ENCODE measurements at regions not wholly inside any gene's neighbourhood (a gene's known extent, or its start where the extent isn't known, plus 50 kb on each side); places are given as distances from the start of the nearest gene placed in this dataset.

DNA sequence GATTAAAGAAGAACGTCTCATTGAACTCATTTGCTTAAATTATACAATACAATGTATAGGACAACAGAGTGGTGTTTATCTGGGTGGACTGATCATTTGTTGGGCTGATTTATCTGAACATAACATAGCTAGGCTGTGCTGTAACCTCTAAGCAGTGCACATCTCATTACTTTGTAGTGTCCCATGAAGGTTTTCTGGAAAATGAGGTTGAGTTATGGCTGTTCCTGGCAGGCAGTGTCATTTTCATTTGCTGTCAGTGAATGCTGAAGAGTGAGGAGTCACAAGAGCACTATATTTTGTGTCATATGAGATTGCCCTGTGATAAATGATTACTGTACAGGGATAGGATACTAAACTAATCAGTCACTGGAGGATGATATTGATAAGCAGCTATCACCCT, 340.2 kb downstream of the HS3ST3B1 start:
- DNase-seq (ENCODE audit: missing footprints): no peak
- intact Hi-C loops (cut with DNase I): no loop called here
- no peak for ATAC-seq

GRCh38 chr17:14637260-14637659, 336.4 kb downstream of the HS3ST3B1 start:
- intact Hi-C loops (cut with DNase I): no loop called here
- ATAC-seq: no peak

DNA sequence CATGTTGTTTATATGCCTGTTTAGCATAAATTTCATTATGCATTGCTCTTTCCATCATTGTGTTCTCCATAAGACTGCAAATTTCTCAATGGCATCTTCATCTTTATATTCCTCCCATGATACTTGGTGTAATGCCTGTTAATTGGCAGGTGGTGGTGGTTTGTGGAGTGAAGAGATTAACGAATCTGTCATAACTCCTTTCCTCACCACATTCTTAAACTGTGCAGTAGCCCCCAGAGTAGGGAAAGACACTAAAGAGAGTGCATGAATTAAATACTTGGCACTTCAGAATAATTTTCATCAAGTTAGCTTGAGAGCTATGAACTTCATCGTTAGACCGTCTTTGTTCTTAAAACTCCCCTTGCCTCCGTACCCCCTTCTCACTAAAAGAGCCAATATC, 329.7 kb downstream of the HS3ST3B1 start:
- ATAC-seq (no peak), DNase-seq (ENCODE audit: missing footprints) (no peak)
- intact Hi-C loops (cut with DNase I): no loop called here

More at GRCh38 chr17:14637260-14637659, 336.4 kb downstream of the HS3ST3B1 start:
- no peak for DNase-seq (ENCODE audit: missing footprints)

DNA sequence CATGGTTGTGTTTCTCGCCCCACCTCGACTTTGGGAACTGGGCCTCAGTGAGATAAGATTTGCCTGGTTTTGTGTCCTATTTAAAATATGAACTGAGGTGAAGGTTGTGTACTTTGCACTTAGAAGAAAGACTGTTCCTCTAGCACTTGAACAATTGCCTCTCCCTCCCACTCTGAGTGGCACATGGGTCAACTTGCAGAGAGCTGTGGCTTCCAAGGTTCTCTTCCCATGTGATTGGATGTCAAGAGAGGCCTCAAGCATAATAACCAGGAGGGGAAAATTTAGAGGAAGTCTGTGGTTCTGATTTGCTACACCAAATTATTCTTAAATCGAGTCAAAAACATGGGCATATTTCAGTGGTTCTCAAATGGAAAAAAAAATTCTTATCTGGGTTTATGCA, 329.2 kb downstream of the HS3ST3B1 start:
- intact Hi-C loops (cut with DNase I): no loop called here
- no peak for DNase-seq (ENCODE audit: missing footprints)

GRCh38 chr17:14622615-14623101, 321.8 kb downstream of the HS3ST3B1 start:
- ATAC-seq: no peak
- intact Hi-C loops (cut with DNase I): no loop called here
- DNase-seq (ENCODE audit: missing footprints): no peak

More for the DNA sequence above, 329.2 kb downstream of the HS3ST3B1 start:
- ATAC-seq: no peak

DNA sequence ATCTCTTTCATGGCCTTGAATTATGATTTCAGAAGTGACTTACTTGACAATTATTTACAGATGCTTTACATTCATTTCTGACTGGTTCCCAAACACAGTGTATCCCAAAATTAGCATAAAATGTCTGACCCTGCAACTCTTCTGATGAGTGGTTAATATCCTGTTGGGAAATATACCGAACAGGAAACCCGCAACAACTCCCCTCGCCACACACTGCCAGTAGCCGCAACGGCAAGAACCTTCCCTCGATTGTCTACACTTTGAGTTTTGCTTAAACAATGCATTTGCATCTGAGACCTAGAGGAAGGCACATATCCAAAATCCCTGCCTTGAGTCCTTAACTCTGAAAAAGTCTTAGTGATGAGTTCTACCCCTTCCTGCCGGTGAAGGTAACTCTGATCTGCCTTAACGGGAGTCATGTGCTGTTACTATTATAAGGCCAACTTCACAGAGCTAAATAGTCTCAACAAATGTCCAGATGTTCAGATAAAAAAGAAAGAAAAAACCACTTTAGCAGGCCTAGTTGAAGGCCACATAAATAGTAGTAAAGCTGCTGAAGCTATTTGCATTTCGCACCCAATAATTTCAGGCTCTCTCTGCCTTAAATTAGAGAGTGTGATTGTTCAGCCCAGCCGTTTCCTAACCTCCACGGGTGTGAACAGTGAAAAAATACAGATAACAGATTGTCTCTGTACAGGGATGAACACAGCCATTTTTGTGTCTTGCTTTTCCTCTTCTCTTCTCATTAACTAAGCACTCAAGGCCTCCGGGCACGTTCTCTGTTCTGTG, 321.1 kb downstream of the HS3ST3B1 start:
- ATAC-seq: no peak

GRCh38 chr17:14619821-14620220, 318.9 kb downstream of the HS3ST3B1 start:
- ATAC-seq (no peak), DNase-seq (ENCODE audit: missing footprints) (no peak)
- intact Hi-C loops (cut with DNase I): no loop called here

More for the DNA sequence above, 321.1 kb downstream of the HS3ST3B1 start:
- DNase-seq (ENCODE audit: missing footprints): no peak
- intact Hi-C loops (cut with DNase I): no loop called here

GRCh38 chr17:14616528-14616927, 315.6 kb downstream of the HS3ST3B1 start:
- no peak for ATAC-seq
- intact Hi-C loops (cut with DNase I): no loop called here
- no peak for DNase-seq (ENCODE audit: missing footprints)

GRCh38 chr17:14605267-14605599, 304.4 kb downstream of the HS3ST3B1 start:
- peak; percentile 79 for ATAC-seq
- intact Hi-C loops (cut with DNase I): no loop called here
- DNase-seq (ENCODE audit: missing footprints): peak; percentile 57

DNA sequence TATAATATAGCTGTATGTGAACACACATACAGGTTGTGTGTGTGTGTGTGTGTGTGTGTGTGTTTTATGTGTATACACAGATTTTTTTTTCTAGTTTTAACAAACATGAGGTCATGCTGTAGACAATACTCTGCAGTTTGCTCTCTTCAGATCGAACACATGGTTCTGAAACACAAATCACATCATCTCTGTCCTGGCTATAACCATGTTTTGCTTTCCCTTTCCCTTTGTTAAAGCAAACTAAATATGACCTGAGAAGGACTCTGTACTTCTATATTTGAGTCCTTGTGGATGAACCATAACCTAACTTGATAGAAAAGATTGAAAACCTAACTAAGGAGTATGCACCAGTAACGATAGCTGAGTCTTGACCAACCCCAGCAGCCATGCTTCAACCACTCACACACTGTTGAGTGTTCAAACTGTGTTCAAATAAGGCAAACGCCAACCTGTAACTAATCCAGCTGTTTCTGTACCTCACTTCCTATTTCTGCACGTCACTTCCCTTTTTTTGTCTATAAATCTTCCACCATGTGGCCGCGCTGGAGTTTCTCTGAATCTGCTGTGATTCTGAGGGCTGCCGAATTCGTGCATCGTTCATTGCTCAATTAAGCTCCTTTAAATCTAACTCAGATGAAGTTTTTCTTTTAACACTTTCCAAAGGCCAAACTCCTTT, 303.8 kb downstream of the HS3ST3B1 start:
- DNase-seq (ENCODE audit: missing footprints) (no peak), ATAC-seq (no peak)
- intact Hi-C loops (cut with DNase I): no loop called here

DNA sequence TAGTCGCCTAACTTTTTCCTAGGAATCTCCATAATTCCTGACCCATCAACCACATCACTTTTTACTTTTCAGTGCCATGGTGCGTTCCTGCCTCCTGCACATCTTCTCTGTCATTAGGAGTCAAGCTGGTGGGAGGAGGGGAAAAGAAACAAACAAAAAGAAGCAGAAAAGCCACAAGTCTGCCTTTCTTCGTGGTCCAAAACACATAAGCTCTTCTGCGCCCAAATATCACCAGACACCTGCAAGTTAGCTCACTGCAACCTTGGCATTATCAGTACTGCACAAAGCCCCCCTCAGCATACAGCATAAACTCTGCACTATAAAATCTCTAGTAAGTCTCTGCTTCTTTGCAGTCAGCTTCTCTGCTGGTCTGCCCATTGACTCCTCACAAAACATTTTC, 295.3 kb downstream of the HS3ST3B1 start:
- no peak for DNase-seq (ENCODE audit: missing footprints)
- no peak for ATAC-seq
- intact Hi-C loops (cut with DNase I): no loop called here

DNA sequence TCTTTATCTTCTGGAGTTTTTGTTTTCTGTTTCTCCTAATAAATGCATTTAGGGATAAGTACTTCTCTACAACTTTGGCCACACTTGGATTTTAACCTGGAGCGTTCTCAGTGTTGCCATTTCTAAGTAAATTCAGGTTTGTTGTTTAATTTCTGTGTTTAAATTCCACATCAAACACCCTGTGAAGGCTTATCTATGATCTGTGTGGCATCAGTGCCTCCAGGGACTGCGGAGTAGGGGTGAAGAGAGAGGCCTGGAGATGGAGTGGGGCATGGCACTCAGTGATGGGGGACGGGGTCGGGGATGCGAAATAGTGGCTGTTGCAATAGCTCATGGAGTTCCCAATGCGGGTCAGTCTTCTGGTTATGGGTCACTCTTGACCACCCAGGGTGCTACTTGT, 294.8 kb downstream of the HS3ST3B1 start:
- DNase-seq (ENCODE audit: missing footprints) (no peak), ATAC-seq (no peak)
- intact Hi-C loops (cut with DNase I): no loop called here

GRCh38 chr17:14594690-14595089, 293.8 kb downstream of the HS3ST3B1 start:
- ATAC-seq: no peak
- intact Hi-C loops (cut with DNase I): no loop called here
- no peak for DNase-seq (ENCODE audit: missing footprints)

DNA sequence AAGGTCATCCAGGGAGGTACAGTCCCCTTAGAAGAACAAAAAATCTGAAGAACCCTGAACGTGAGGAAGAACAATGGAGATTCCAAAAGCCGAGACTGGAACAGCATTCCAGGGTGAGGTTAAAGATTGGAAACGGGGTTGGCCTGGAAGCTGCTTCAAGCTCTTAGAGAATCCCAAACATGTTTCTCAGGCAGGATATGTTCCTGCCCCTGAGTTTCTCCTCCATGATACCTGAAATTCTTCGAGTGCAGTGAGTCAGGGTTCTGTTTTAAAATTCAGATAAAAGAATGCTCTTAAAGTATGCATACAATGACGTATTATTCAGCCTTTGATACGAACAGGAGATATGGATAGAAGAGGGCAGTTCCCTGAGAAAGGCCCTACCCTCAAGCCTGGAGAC, 293.1 kb downstream of the HS3ST3B1 start:
- DNase-seq (ENCODE audit: missing footprints) (no peak), ATAC-seq (no peak)
- intact Hi-C loops (cut with DNase I): no loop called here

- intact Hi-C loops (cut with DNase I): no loop called here
- no peak for ATAC-seq
- DNase-seq (ENCODE audit: missing footprints): no peak
These were observed 289.8 kb downstream of the HS3ST3B1 start for GRCh38 chr17:14590459-14591250.

DNA sequence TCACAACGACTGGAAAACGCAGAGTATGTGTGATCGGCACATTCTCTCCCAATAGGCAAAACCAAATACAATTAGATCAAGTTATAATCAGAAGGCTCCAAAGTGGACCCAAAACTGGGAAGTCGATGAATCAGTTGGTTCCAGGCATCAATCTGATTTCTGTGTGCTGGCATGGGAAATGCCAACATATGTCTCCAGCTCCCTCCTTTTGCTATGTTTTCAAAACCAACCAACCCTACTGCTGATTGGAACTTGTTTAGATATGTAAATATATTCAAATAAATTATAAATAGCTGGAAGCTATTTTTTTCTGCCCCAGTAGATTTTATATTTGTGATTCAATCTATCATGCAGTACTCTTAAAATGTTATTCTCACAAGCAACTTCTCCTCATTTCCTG, 284.2 kb downstream of the HS3ST3B1 start:
- DNase-seq (ENCODE audit: missing footprints): no peak
- intact Hi-C loops (cut with DNase I): no loop called here

DNA sequence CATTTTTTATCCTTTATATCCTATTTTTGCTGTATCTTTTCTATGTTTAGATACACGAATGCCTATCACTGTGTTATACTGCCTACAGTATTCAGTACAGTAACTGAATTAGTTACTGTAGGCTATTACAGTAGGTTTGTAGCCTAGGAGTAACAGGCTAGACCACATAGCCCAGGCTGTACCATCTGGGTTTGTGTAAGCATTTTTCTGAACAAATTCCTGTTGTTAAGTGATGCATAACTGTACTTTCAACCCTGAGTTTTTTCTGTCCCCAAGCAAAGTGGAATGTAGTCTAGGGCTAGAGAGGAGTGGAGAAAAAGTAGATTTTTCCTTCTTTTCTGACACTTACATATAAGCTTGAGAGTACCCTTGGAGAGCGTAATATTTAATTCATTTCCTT, 282.1 kb downstream of the HS3ST3B1 start:
- intact Hi-C loops (cut with DNase I): no loop called here
- ATAC-seq (no peak), DNase-seq (ENCODE audit: missing footprints) (no peak)

More for the DNA sequence above, 284.2 kb downstream of the HS3ST3B1 start:
- no peak for ATAC-seq

GRCh38 chr17:14581186-14581830, 280.4 kb downstream of the HS3ST3B1 start:
- no peak for DNase-seq (ENCODE audit: missing footprints)
- intact Hi-C loops (cut with DNase I): no loop called here
- no peak for ATAC-seq

DNA sequence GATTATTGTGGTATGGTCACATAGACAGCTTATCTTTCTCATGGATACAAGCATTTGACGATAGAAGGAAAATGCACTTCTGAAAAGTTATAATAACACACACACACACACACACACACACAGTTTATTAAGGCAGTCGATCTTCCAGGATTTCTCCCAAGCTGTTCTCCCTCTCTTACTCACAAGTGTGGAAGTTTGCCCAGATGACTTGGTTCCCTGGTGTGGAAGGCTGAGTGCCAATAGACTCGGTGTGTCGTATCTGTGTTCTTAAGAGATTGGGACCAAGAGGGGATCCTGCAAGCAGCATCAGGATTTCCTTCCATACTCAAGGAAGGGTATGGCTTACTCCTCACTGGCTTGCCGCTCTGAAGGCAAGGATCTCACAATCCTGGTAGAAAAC, 279.6 kb downstream of the HS3ST3B1 start:
- intact Hi-C loops (cut with DNase I): no loop called here
- DNase-seq (ENCODE audit: missing footprints) (no peak), ATAC-seq (no peak)

Measured in Right ventricle myocardium inferior (tissue), 1 donor.